ENCODE measurements at regions not wholly inside any gene's neighbourhood (a gene's known extent, or its start where the extent isn't known, plus 50 kb on each side); places are given as distances from the start of the nearest gene placed in this dataset.

DNA sequence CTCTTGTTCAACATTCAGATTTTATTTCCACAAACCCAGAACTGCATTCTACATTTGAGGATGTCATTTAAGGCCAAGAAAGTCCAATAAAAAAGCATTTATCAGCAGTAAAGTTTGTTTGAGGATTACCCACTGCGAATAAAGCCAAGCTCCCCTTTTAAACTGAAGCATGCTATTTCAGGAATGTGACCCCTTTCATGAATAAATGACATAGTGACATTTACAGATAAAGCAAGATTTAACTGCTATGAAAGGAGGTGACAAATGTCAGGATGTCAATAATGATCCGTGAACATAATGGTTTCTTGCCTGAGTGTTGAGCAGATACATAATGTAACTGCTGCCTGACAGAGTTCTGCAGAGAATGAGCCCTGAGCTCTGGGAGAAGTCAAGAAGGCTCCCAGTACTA, 146.3 kb downstream of the TDRD15 start:
- TF ChIP-seq, protein P1, sequence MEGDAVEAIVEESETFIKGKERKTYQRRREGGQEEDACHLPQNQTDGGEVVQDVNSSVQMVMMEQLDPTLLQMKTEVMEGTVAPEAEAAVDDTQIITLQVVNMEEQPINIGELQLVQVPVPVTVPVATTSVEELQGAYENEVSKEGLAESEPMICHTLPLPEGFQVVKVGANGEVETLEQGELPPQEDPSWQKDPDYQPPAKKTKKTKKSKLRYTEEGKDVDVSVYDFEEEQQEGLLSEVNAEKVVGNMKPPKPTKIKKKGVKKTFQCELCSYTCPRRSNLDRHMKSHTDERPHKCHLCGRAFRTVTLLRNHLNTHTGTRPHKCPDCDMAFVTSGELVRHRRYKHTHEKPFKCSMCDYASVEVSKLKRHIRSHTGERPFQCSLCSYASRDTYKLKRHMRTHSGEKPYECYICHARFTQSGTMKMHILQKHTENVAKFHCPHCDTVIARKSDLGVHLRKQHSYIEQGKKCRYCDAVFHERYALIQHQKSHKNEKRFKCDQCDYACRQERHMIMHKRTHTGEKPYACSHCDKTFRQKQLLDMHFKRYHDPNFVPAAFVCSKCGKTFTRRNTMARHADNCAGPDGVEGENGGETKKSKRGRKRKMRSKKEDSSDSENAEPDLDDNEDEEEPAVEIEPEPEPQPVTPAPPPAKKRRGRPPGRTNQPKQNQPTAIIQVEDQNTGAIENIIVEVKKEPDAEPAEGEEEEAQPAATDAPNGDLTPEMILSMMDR (IDR thresholded peaks at IDR 0.05), result no peak
- no peak for TF ChIP-seq EZH2 (IDR thresholded peaks at IDR 0.05)
- no peak for TF ChIP-seq EZH2phosphoT487 (IDR thresholded peaks at IDR 0.05)
